IPS DF 4.7 (cell line): ENCODE measurements at regions not wholly inside any gene's neighbourhood (a gene's known extent, or its start where the extent isn't known, plus 50 kb on each side); places are given as distances from the start of the nearest gene placed in this dataset.

Source experiments
- DNase-seq: peaks from one replicate; pipeline ENCODE4 v3.0.0-alpha.2; 2013; ENCODE audit warnings: low spot score; ENCODE audit errors: extremely low read depth

DNA sequence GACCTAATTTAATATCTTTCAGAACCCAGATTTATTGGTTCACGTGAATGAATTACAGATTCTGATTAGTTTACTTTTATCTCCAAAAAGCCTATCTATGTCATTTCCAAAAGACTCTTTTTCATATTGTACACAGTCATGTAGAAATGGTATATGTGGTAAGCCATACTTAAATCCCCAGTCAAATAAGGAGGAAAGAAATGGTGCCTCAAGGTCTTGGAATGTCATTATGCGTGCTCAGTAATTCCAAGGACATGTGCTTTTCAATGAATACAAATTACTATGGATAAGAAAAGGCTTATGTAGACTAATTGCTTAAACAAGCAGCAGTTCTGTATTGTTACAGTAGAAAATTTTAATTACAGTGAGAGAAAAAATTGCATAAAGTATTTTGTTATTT is 64.1 kb upstream of the TYRP1 start:
- DNase-seq: no peak

DNA sequence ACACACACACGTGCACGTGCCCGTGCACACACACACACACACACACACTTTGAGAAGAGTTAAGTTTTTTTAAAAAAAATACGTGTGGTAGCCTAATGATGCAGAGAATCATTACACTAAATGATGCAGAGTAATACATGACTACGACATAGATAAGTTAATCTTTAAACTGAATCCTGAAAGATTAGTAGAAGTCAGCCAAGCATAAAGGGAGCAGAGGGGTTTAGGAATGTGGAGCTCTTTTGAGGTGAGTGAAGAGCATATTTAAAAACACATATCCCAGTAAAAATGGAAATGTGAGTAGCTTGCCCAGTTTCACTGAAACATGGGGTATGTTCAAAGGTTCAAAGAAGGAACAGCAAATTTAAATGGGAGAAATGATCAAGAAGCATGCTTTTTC is 61.3 kb upstream of the TYRP1 start:
- no peak for DNase-seq

DNA sequence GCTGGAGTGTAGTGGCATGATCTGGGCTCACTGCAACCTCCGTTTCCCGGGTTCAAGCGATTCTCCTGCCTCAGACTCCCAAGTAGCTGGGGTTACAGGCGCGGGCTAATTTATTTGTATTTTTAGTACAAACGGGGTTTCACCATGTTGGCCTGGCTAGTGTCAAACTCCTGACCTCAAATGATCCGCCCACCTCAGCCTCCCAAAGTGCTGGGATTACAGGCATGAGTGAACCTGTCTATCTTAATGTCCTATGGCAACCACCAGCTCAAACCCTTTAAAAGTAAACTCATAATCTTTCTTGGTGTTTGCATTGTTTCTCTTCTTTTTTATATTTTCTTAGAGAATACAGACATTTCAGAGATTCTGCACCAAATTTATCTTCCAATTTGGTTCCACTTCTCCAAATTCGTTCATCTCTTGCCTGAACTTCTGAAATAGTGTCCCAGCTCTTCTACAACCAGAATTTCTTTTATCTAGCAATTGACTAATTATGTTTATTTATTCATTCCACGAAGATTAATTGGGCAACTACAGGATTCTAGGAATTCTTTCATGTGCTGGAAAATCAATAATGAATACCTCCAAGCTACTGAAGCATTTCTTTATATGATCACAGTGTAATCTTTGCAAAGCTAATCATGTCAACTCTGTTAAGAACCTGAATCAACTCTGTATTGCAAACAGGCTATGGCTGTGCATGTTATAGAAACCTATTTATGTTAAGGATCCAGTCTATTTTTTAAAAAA is 60.0 kb upstream of the TYRP1 start:
- no peak for DNase-seq

DNA sequence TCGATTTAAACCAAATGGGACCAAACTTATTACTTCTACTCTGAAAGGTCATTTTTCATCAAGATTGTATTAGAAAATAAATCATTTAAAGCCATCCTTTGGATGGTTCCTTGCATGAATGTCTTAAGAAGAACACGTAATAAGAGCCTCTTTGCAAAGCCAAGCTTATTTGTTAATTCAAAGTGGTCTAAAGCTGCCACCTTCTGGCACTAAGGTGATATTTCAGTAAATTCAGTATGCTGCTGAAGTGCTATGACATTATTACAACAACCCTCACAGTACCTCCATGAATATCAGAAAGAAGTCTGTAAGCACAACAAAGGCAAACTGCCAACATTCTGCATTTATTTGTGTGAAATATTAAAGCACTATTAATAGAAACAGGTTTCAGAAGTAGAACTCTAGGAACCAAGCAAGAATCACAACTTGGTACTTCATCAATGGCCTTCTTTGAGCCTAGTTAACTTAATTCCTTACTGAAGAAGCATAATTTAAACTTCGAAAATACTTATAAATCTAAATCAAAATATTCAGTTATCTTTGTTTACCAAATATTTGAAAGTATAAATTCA is 53.1 kb upstream of the TYRP1 start:
- DNase-seq: peak; percentile 33

DNA sequence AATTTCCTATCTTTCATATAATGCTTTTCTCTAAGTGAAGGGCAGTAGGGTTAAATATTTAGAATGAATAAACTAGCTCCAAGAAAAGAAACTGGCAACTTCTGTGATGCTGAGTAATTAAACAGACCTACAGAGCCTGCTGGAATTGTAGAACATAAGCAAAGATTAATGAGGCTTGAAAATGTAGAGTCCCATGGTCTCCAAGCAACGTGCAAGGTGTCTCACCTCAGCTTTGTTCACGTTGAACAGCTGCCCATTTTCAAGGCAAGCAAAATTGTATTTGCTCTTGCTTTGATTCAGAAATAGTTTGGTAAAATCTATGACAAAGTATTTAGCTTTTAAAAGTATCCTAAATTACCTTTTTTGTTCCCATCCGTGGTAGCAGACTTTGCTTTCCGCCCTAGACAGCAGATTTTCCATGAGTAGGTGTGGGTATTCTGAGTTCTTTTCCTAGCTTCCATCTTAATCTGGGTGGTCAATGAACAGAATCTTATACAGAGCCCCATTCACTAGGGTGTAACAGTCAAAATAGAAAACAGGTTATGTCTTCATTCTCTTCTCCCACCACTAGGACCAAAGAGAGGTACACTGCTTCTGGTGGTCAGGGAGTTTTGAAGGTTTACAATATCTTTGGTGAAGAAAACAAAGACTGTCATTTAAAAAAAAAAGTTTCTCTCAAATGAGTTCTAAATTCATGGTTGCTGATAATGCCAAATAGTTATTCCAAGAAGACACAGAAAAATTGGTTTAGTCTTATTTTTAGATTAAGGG is 52.1 kb upstream of the TYRP1 start:
- DNase-seq: no peak
